Kidney (tissue), 13 donors: ENCODE measurements at regions not wholly inside any gene's neighbourhood (a gene's known extent, or its start where the extent isn't known, plus 50 kb on each side); places are given as distances from the start of the nearest gene placed in this dataset.

ENCODE experiments used
- DNase-seq, 5 donors: peaks; one replicate each; pipeline ENCODE4 v3.0.0-alpha.2; 2013 to 2020
- FAIRE-seq: peaks from 2 replicates; lab custom pipeline; 2012; peaks lifted over from hg19 to GRCh38; lab: Jason Lieb, UNC
- H3K27ac ChIP-seq, 2 donors: one replicate each; pipeline ENCODE4 v1.7.0; 2013; ENCODE audit warnings: low read depth in 2 of 2, low read length in 2 of 2, inconsistent platforms in 1 of 2
- H3K27me3 ChIP-seq: one replicate; pipeline ENCODE4 v1.7.1; 2013; ENCODE audit warnings: low read length, inconsistent platforms; ENCODE audit not compliant: control insufficient read depth, insufficient read depth
- H3K36me3 ChIP-seq, 3 donors: one replicate each; pipeline versions ENCODE4 v1.7.0 to v1.7.1; 2013; ENCODE audit warnings: low read length in 3 of 3, control low read depth in 1 of 3, inconsistent platforms in 1 of 3; ENCODE audit not compliant: insufficient read depth in 3 of 3, control insufficient read depth in 2 of 3
- H3K4me1 ChIP-seq, 3 donors: one replicate each; pipeline versions ENCODE4 v1.7.0 to v1.7.1; 2013; ENCODE audit warnings: low read length in 3 of 3, inconsistent platforms in 1 of 3, low read depth in 1 of 3; ENCODE audit not compliant: control insufficient read depth in 2 of 3, insufficient read depth in 2 of 3
- H3K4me3 ChIP-seq, 3 donors: one replicate each; pipeline versions ENCODE4 v1.7.0 to v1.8.1; 2013; ENCODE audit warnings: low read length in 3 of 3, control low read depth in 1 of 3, inconsistent platforms in 1 of 3
- H3K9ac ChIP-seq, 3 donors: one replicate each; pipeline versions ENCODE4 v1.7.0 to v1.7.1; 2013; ENCODE audit warnings: low read length in 3 of 3, control low read depth in 1 of 3, inconsistent platforms in 1 of 3
- H3K9me3 ChIP-seq, 3 donors: one replicate each; pipeline versions ENCODE4 v1.7.0 to v1.7.1; 2013; ENCODE audit warnings: low read length in 3 of 3, control low read depth in 1 of 3, inconsistent platforms in 1 of 3; ENCODE audit not compliant: control insufficient read depth in 2 of 3, insufficient read depth in 1 of 3
- CTCF ChIP-seq: IDR thresholded peaks from 3 replicates; pipeline ENCODE4 v1.5.1; 2012; ENCODE audit warnings: mild to moderate bottlenecking, moderate library complexity, borderline replicate concordance; ENCODE audit not compliant: insufficient read depth; ENCODE audit errors: extremely low read depth
- intact Hi-C: fragments of 100-400 bp; cut with DNase I; formaldehyde crosslinking; loops from one replicate; pipeline ENCODE4 v1.11.1; 2022
- donor health status: control.
- donor health status: control.
- donor health status: control.
- donor health status: control.
- donor health status: control.
- donor health status: DM: yes; HTN: yes; CAD: no.
- donor health status: Normal renal cell carcinoma (clear cell type).

- Histone ChIP-seq H3K9ac (no peak overlapping the region), H3K27me3 (no peaks in the 10 kb centered on the region), H3K36me3 (no peaks in the 10 kb centered on the region), H3K9me3 (no peaks in the 10 kb centered on the region), H3K27ac (no peak overlapping the region), H3K4me1 (no peaks in the 10 kb centered on the region), H3K4me3 (no peak overlapping the region)
- FAIRE-seq (no peak), DNase-seq (no peak)
- TF ChIP-seq CTCF: no peak
- intact Hi-C loops: no loop called here
Observed at GRCh38 chr14:36428350-36428749, 91.7 kb downstream of the NKX2-1 start.

DNA sequence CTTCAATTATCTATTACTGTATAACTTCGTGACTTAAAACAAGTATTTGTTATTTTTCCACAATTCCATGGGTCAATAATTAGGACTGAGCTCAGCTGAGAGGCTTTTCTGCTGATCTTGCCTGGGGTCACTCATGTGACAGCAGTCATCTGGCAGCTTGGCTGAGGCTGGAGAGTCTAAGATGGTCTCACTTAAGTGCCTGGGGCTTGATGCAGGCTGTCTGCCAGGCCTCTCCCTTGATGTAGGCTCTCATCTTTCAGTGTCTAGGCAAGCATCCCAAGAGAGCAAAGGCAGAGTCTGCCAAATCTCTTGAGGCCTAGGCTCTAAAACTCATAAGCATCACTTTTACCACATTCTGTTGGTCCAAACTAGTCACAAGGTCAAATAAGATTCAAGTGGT is 93.2 kb downstream of the NKX2-1 start:
- H3K9me3 ChIP-seq: no peaks in the 10 kb centered on the region
- DNase-seq: no peak
- no peak for FAIRE-seq
- H3K4me1 ChIP-seq: no peaks in the 10 kb centered on the region
- no peaks in the 10 kb centered on the region for H3K36me3 ChIP-seq
- no peak for TF ChIP-seq CTCF
- no peak overlapping the region for H3K9ac ChIP-seq
- H3K27ac ChIP-seq: no peak overlapping the region
- intact Hi-C loops: no loop called here
- no peaks in the 10 kb centered on the region for H3K27me3 ChIP-seq
- H3K4me3 ChIP-seq: no peak overlapping the region

DNA sequence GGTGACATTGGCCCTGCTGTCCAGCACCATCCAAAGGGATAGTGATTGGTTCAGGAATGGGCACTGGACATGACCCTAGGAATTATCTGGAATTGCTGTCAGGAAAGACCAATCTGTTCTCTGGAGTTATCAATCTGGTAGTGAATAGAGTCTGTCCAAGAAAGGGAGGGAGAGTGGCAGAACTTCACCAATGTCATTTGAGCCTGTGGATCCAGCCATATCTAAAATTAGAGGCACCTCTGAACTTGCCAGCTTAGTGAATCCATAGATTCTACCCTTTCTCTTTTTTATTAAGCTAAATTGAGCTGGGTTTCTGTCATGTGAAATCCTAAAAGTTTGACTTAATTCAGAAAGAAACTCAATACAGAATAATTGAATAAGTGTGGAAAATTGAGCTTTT is 93.9 kb downstream of the NKX2-1 start:
- intact Hi-C loops: no loop called here
- TF ChIP-seq CTCF: no peak
- no peak for DNase-seq
- Histone ChIP-seq H3K27me3 (no peaks in the 10 kb centered on the region), H3K4me3 (no peak overlapping the region), H3K27ac (no peak overlapping the region), H3K36me3 (no peaks in the 10 kb centered on the region), H3K4me1 (no peaks in the 10 kb centered on the region), H3K9me3 (no peaks in the 10 kb centered on the region), H3K9ac (no peak overlapping the region)
- no peak for FAIRE-seq

DNA sequence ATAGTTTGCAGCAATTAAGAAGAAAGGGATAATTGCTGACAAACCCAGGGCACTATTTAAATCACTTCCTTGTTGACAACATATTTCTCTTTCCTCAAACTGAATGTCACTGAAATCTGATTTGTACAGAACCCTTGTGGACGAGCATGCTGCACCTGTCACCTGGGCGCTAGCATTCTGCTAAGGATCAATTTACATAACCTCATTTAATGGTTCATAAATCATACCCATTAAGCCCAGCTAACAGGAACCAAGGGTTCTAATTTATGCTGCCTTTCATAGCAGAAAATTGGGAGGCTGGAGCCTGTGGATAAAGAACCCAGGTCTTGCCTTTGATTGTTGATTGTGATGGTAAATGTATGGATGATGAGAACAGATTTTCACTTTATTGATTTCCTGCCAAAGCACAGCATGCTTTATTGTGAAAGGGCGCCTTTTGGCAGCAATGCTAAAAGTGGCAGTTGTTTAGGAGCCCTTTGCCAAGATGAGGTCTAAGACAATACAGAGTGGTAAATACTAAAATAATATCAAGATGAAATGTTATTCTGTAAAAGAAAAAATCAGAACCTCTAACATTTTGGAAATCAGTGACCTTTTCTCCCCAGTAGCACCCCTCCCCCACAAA is 95.4 kb downstream of the NKX2-1 start:
- Histone ChIP-seq H3K36me3 (no peaks in the 10 kb centered on the region), H3K27me3 (no peaks in the 10 kb centered on the region), H3K4me1 (no peaks in the 10 kb centered on the region), H3K27ac (no peak overlapping the region), H3K9me3 (no peaks in the 10 kb centered on the region), H3K9ac (no peak overlapping the region), H3K4me3 (no peak overlapping the region)
- intact Hi-C loops: no loop called here
- no peak for DNase-seq
- TF ChIP-seq CTCF: no peak
- no peak for FAIRE-seq
